B cell (primary cell): ENCODE measurements at regions not wholly inside any gene's neighbourhood (a gene's known extent, or its start where the extent isn't known, plus 50 kb on each side); places are given as distances from the start of the nearest gene placed in this dataset.

Experiments used
- ATAC-seq: fragments of 200-7000 bp; cut with Tn5 transposase; one replicate; pipeline ENCODE4 v1.10.0; 2021; ENCODE audit warnings: low read depth, mild to moderate bottlenecking, moderate number of reproducible peaks, moderate library complexity
- CTCF ChIA-PET: fragments of 350-600 bp; sonication (Branson Sonifier 250); formaldehyde crosslinking; loops from one replicate; lab custom pipeline; 2021; ENCODE audit warnings: antibody characterized with exemption, inconsistent platforms; lab: Charles Lee
- POLR2A ChIA-PET: fragments of 350-600 bp; sonication (Branson Sonifier 250); formaldehyde crosslinking; loops from one replicate; lab custom pipeline; 2021; ENCODE audit warnings: antibody characterized with exemption; lab: Charles Lee
- DNase-seq: peaks from one replicate; pipeline ENCODE4 v3.0.0; 2013
- H2AFZ ChIP-seq: 2 replicates; pipeline ENCODE4 v1.6.1; 2012; ENCODE audit warnings: mild to moderate bottlenecking, low read depth, low read length; ENCODE audit not compliant: insufficient read depth, poor library complexity, severe bottlenecking
- H3K27ac ChIP-seq, 2 donors: 1 replicate in 1 of 2; 2 replicates in 1 of 2; pipeline ENCODE4 v1.5.1; 2012 to 2013; ENCODE audit warnings: low read length in 2 of 2, mild to moderate bottlenecking in 2 of 2, moderate library complexity in 1 of 2
- H3K27me3 ChIP-seq, 4 experiments: fragments of 200-600 bp in 1 of 4; sonication (generic) in 1 of 4; replicated peaks in 1 of 4; 1 replicate in 2 of 4; 2 replicates in 2 of 4; pipeline versions ENCODE4 v1.6.1 to v1.7.0; 2013 to 2016; ENCODE audit warnings: low read length in 3 of 4, mild to moderate bottlenecking in 2 of 4, mixed read lengths in 1 of 4, moderate library complexity in 1 of 4; ENCODE audit not compliant: insufficient read depth in 4 of 4, control insufficient read depth in 3 of 4; ENCODE audit errors: control extremely low read depth in 1 of 4
- H3K36me3 ChIP-seq, 2 experiments: replicated peaks in 1 of 2; 1 replicate in 1 of 2; 2 replicates in 1 of 2; pipeline versions ENCODE4 v1.6.1 to v1.7.1; 2013; ENCODE audit warnings: low read length in 1 of 2; ENCODE audit not compliant: insufficient read depth in 2 of 2, control insufficient read depth in 1 of 2; ENCODE audit errors: control extremely low read depth in 1 of 2, extremely low read depth in 1 of 2
- H3K4me1 ChIP-seq, 2 donors: fragments of 200-600 bp in 1 of 2; sonication (generic) in 1 of 2; 1 replicate in 1 of 2; 2 replicates in 1 of 2; pipeline versions ENCODE4 v1.5.1 to v1.6.1; 2013 to 2017; ENCODE audit warnings: low read length in 2 of 2; ENCODE audit not compliant: control insufficient read depth in 2 of 2, insufficient read depth in 2 of 2
- H3K4me2 ChIP-seq: replicated peaks from 2 replicates; pipeline ENCODE3; 2012; ENCODE audit warnings: mild to moderate bottlenecking, low read depth, low read length; ENCODE audit not compliant: poor library complexity, severe bottlenecking
- H3K4me3 ChIP-seq, 5 experiments: fragments of 200-600 bp in 1 of 5; sonication (generic) in 1 of 5; 1 replicate in 3 of 5; 2 replicates in 2 of 5; pipeline versions ENCODE4 v1.5.1 to v1.7.0; 2011 to 2016; ENCODE audit warnings: low read length in 4 of 5, mild to moderate bottlenecking in 4 of 5, low read depth in 2 of 5, control low read depth in 1 of 5, moderate library complexity in 1 of 5; ENCODE audit not compliant: insufficient read depth in 1 of 5; ENCODE audit errors: control extremely low read depth in 1 of 5, extremely low read depth in 1 of 5
- H3K79me2 ChIP-seq: fragments of 200-600 bp; sonication (generic); one replicate; pipeline ENCODE4 v1.6.0; 2016; ENCODE audit warnings: low read length; ENCODE audit not compliant: control insufficient read depth, insufficient read depth
- H3K9ac ChIP-seq: fragments of 200-600 bp; sonication (generic); 2 replicates; pipeline ENCODE4 v1.6.1; 2017; ENCODE audit warnings: mild to moderate bottlenecking, low read length, moderate library complexity
- H3K9me3 ChIP-seq, 3 donors: one replicate each; pipeline versions ENCODE4 v1.6.1 to v1.7.1; 2013; ENCODE audit warnings: low read length in 2 of 3; ENCODE audit not compliant: control insufficient read depth in 2 of 3, insufficient read depth in 1 of 3; ENCODE audit errors: control extremely low read depth in 1 of 3
- H4K20me1 ChIP-seq: 2 replicates; pipeline ENCODE4 v1.6.0; 2012; ENCODE audit warnings: mild to moderate bottlenecking, low read length; ENCODE audit not compliant: insufficient read depth, control insufficient read depth, poor library complexity, severe bottlenecking
- H3K27ac Mint-ChIP-seq: one replicate; pipeline ENCODE4 v1.8.0; 2021; ENCODE audit warnings: mixed read lengths
- H3K27me3 Mint-ChIP-seq: one replicate; pipeline ENCODE4 v1.8.0; 2021; ENCODE audit warnings: mixed read lengths
- H3K4me1 Mint-ChIP-seq: one replicate; pipeline ENCODE4 v1.8.0; 2021; ENCODE audit warnings: mixed read lengths
- H3K4me3 Mint-ChIP-seq: one replicate; pipeline ENCODE4 v1.8.0; 2021; ENCODE audit warnings: mixed read lengths
- H3K9me3 Mint-ChIP-seq: one replicate; pipeline ENCODE4 v1.8.0; 2022; ENCODE audit warnings: mixed read lengths; ENCODE audit not compliant: insufficient read depth
- EZH2 ChIP-seq: IDR thresholded peaks from 2 replicates; pipeline ENCODE4 v1.6.1; 2012; ENCODE audit warnings: borderline replicate concordance, low read depth, mild to moderate bottlenecking, moderate library complexity, low read length; ENCODE audit not compliant: insufficient read depth, poor library complexity, severe bottlenecking
- WGBS: methylation state at CpG from one replicate; pipeline ENCODE4 v1.1.5; 2013; ENCODE audit warnings: missing lambda C conversion rate; ENCODE audit not compliant: insufficient coverage; 5-methylcytosine and 5-hydroxymethylcytosine counted together
- intact Hi-C: fragments of 100-400 bp; cut with micrococcal nuclease; formaldehyde crosslinking; loops from one replicate; pipeline ENCODE4 v1.10.0; 2022
- TF ChIP-seq, protein P1 (sequence below): fragments of 200-600 bp; IDR thresholded peaks from one replicate; pipeline ENCODE4 v1.8.0; 2022; ENCODE audit warnings: antibody characterized with exemption, mild to moderate bottlenecking

DNA sequence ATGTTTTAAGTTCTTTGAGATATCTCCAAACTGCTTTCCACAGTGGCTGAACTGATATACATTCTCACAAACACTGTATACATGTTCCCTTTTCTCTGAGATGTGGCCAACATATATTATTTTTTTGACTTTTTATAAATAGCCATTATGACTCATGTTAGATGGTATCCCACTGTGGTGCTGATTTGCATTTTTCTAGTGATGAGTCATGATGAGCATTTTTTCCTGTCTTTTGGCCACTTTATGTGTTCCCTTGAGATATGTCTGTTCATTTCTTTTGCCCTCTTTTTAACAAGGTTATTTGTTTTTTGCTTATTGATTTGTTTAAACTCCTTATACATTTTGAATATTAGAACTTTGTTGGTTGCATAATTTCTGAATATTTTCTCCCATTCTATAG, 1055.1 kb downstream of the NXPH1 start:
- Mint-ChIP-seq H3K27me3 (no peaks in the 10 kb centered on the region), H3K27ac (no peak overlapping the region), H3K4me1 (no peaks in the 10 kb centered on the region), H3K4me3 (no peak overlapping the region), H3K9me3 (no peaks in the 10 kb centered on the region)
- Histone ChIP-seq H3K79me2 (no peaks in the 10 kb centered on the region), H2AFZ (no peak overlapping the region), H3K27me3 (no peaks in the 10 kb centered on the region), H4K20me1 (no peaks in the 10 kb centered on the region), H3K27ac (no peak overlapping the region), H3K4me2 (no peak overlapping the region), H3K36me3 (no peaks in the 10 kb centered on the region), H3K9me3 (peaks cover 0 to 4% (median 0%) of the 10 kb centered on the region in 3 donors), H3K4me1 (no peaks in the 10 kb centered on the region), H3K4me3 (no peak overlapping the region), H3K9ac (no peak overlapping the region)
- ATAC-seq = no peak
- POLR2A ChIA-PET = no interaction called here
- DNase-seq = no peak
- TF ChIP-seq, protein P1, sequence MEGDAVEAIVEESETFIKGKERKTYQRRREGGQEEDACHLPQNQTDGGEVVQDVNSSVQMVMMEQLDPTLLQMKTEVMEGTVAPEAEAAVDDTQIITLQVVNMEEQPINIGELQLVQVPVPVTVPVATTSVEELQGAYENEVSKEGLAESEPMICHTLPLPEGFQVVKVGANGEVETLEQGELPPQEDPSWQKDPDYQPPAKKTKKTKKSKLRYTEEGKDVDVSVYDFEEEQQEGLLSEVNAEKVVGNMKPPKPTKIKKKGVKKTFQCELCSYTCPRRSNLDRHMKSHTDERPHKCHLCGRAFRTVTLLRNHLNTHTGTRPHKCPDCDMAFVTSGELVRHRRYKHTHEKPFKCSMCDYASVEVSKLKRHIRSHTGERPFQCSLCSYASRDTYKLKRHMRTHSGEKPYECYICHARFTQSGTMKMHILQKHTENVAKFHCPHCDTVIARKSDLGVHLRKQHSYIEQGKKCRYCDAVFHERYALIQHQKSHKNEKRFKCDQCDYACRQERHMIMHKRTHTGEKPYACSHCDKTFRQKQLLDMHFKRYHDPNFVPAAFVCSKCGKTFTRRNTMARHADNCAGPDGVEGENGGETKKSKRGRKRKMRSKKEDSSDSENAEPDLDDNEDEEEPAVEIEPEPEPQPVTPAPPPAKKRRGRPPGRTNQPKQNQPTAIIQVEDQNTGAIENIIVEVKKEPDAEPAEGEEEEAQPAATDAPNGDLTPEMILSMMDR = no peak
- TF ChIP-seq EZH2 = no peak
- CTCF ChIA-PET = no interaction called here
- intact Hi-C loops = no loop called here

DNA sequence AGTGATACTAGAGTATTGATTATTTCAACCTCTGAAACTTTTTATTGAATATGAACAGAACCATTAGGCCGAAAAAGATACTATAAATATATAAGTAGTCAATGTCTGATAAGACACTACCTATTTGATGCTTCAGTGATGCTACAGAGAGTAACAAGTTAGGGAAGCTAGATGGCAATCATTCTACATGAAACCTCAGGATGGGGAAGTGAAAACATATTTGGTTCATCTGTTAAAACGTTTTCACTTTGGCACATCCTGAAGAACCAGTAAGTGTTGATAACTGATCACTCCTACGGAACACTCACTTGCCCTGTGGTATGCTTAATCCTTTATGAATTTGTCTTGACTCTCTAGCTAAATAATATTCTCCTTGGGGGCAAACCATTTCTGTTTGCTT, 1064.9 kb downstream of the NXPH1 start:
- Histone ChIP-seq H3K4me2 (no peak overlapping the region), H3K9me3 (peaks cover 0 to 5% (median 0%) of the 10 kb centered on the region in 3 donors), H3K36me3 (no peaks in the 10 kb centered on the region), H3K9ac (no peak overlapping the region), H2AFZ (no peak overlapping the region), H3K4me3 (no peak overlapping the region), H4K20me1 (no peaks in the 10 kb centered on the region), H3K27me3 (no peaks in the 10 kb centered on the region), H3K27ac (no peak overlapping the region), H3K79me2 (no peaks in the 10 kb centered on the region), H3K4me1 (no peaks in the 10 kb centered on the region)
- H3K9me3 Mint-ChIP-seq = no peaks in the 10 kb centered on the region
- no peaks in the 10 kb centered on the region for H3K27me3 Mint-ChIP-seq
- POLR2A ChIA-PET = no interaction called here
- no peak overlapping the region for H3K4me3 Mint-ChIP-seq
- TF ChIP-seq, protein P1 = no peak
- TF ChIP-seq EZH2 = no peak
- no peak for ATAC-seq
- no peak overlapping the region for H3K27ac Mint-ChIP-seq
- CTCF ChIA-PET = no interaction called here
- WGBS = 0% methylated on average over 1 of the region's 3 CpGs
- no peaks in the 10 kb centered on the region for H3K4me1 Mint-ChIP-seq
- no peak for DNase-seq
- intact Hi-C loops = no loop called here
